BLaER1 treated with 17β-estradiol and CSF1 and Interleukin-3, amounts not matched to agents 10 nM and 100 nM (cell line): ENCODE measurements at regions not wholly inside any gene's neighbourhood (a gene's known extent, or its start where the extent isn't known, plus 50 kb on each side); places are given as distances from the start of the nearest gene placed in this dataset.
"Not testable (repeated sequence)": the region's sequence is repeated elsewhere in the genome, so short reads cannot be mapped to it uniquely, and the experiment has no call there.

ENCODE experiments used
- H3K27ac ChIP-seq, 11 experiments: shearing (Covaris generic); formaldehyde crosslinking; 2 replicates each; pipeline ENCODE4 v1.8.1; 2022
- H3K27me3 ChIP-seq, 11 experiments: shearing (Covaris generic); formaldehyde crosslinking; 2 replicates each; pipeline ENCODE4 v1.8.1; 2022
- H3K36me3 ChIP-seq, 11 experiments: shearing (Covaris generic); formaldehyde crosslinking; 2 replicates each; pipeline ENCODE4 v1.8.1; 2022
- H3K4me1 ChIP-seq, 10 experiments: shearing (Covaris generic); formaldehyde crosslinking; 2 replicates each; pipeline ENCODE4 v1.8.1; 2022
- H3K4me2 ChIP-seq, 11 experiments: shearing (Covaris generic); formaldehyde crosslinking; 2 replicates each; pipeline ENCODE4 v1.8.1; 2022
- H3K4me3 ChIP-seq, 10 experiments: shearing (Covaris generic); formaldehyde crosslinking; 2 replicates each; pipeline ENCODE4 v1.8.1; 2022
- H3K9ac ChIP-seq, 11 experiments: shearing (Covaris generic); formaldehyde crosslinking; 2 replicates each; pipeline ENCODE4 v1.8.1; 2022
- H3K9me3 ChIP-seq, 11 experiments: shearing (Covaris generic); formaldehyde crosslinking; replicated peaks in 1 of 11; 2 replicates each; pipeline ENCODE4 v1.8.1; 2022
- H4K20me1 ChIP-seq, 11 experiments: shearing (Covaris generic); formaldehyde crosslinking; 2 replicates each; pipeline ENCODE4 v1.8.1; 2022
- Cebpa-rat ChIP-seq, 11 experiments: shearing (Covaris generic); IDR thresholded peaks; 2 replicates each; pipeline ENCODE4 v1.8.1; 2022

GRCh38 chr11:96579656-96580055 lies 189.8 kb downstream of the JRKL start:
- no peak for TF ChIP-seq Cebpa-rat (IDR thresholded peaks at IDR 0.05)

GRCh38 chr11:96580476-96581040 lies 190.7 kb downstream of the JRKL start:
- Histone ChIP-seq H3K4me2 (no peak overlapping the region), H3K4me3 (no peak overlapping the region), H3K36me3 (no peaks in the 10 kb centered on the region), H3K27me3 (no peaks in the 10 kb centered on the region), H3K9ac (no peak overlapping the region), H4K20me1 (no peaks in the 10 kb centered on the region), H3K4me1 (no peaks in the 10 kb centered on the region), H3K9me3 (peaks cover 0 to 3% (median 0%) of the 10 kb centered on the region in 11 experiments; a peak in 1 of 22 replicates), H3K27ac (no peak overlapping the region)
- TF ChIP-seq Cebpa-rat (IDR thresholded peaks at IDR 0.05) = no peak

More at GRCh38 chr11:96579656-96580055, 189.8 kb downstream of the JRKL start:
- Histone ChIP-seq H3K4me1 (no peaks in the 10 kb centered on the region), H3K4me2 (no peak overlapping the region), H4K20me1 (no peaks in the 10 kb centered on the region), H3K27ac (no peak overlapping the region), H3K9me3 (peaks cover 0 to 3% (median 0%) of the 10 kb centered on the region in 11 experiments; a peak in 1 of 22 replicates), H3K36me3 (no peaks in the 10 kb centered on the region), H3K9ac (no peak overlapping the region), H3K4me3 (no peak overlapping the region), H3K27me3 (no peaks in the 10 kb centered on the region)

- H3K4me1 ChIP-seq, H3K4me3 ChIP-seq, H3K9ac ChIP-seq: not testable (repeated sequence)
Measured at GRCh38 chr11:96585944-96586880, 196.4 kb downstream of the JRKL start.

GRCh38 chr11:96588793-96589192 lies 199.0 kb downstream of the JRKL start:
- not testable (repeated sequence) for H3K9ac ChIP-seq, H3K27ac ChIP-seq, H3K9me3 ChIP-seq, H3K36me3 ChIP-seq, H3K27me3 ChIP-seq, H4K20me1 ChIP-seq, H3K4me2 ChIP-seq, H3K4me1 ChIP-seq, H3K4me3 ChIP-seq

More at GRCh38 chr11:96585944-96586880, 196.4 kb downstream of the JRKL start:
- H3K27ac ChIP-seq, H3K4me2 ChIP-seq, H3K9me3 ChIP-seq, H3K27me3 ChIP-seq, H3K36me3 ChIP-seq, H4K20me1 ChIP-seq: not testable (repeated sequence)

GRCh38 chr11:96595011-96595410 lies 205.2 kb downstream of the JRKL start:
- no peaks in the 10 kb centered on the region for H3K27me3 ChIP-seq
- no peaks in the 10 kb centered on the region for H4K20me1 ChIP-seq
- TF ChIP-seq Cebpa-rat (IDR thresholded peaks at IDR 0.05) = no peak
- H3K9me3 ChIP-seq = no peaks in the 10 kb centered on the region
- H3K36me3 ChIP-seq = no peaks in the 10 kb centered on the region
- H3K9ac ChIP-seq = no peak overlapping the region
- no peaks in the 10 kb centered on the region for H3K4me1 ChIP-seq
- no peak overlapping the region for H3K4me3 ChIP-seq
- H3K27ac ChIP-seq = no peak overlapping the region
- no peak overlapping the region for H3K4me2 ChIP-seq

GRCh38 chr11:96607864-96608558 lies 218.2 kb downstream of the JRKL start:
- H3K36me3 ChIP-seq = no peaks in the 10 kb centered on the region
- H3K27ac ChIP-seq = no peak overlapping the region
- H3K9me3 ChIP-seq = no peaks in the 10 kb centered on the region; a peak in 2 of 22 replicates
- no peak overlapping the region for H3K9ac ChIP-seq
- no peak overlapping the region for H3K4me3 ChIP-seq
- H3K27me3 ChIP-seq = no peaks in the 10 kb centered on the region
- no peak overlapping the region for H3K4me2 ChIP-seq
- TF ChIP-seq Cebpa-rat (IDR thresholded peaks at IDR 0.05) = no peak
- H3K4me1 ChIP-seq = no peaks in the 10 kb centered on the region
- H4K20me1 ChIP-seq = no peaks in the 10 kb centered on the region

GRCh38 chr11:96614101-96614500 lies 224.3 kb downstream of the JRKL start:
- Histone ChIP-seq H3K4me2 (no peak overlapping the region), H3K36me3 (no peaks in the 10 kb centered on the region), H3K4me3 (no peak overlapping the region), H3K4me1 (peaks cover 0 to 6% (median 0%) of the 10 kb centered on the region in 10 experiments; a peak in 1 of 20 replicates), H3K9me3 (no peaks in the 10 kb centered on the region; a peak in 3 of 22 replicates), H3K9ac (no peak overlapping the region), H4K20me1 (no peaks in the 10 kb centered on the region), H3K27ac (no peak overlapping the region), H3K27me3 (no peaks in the 10 kb centered on the region)
- TF ChIP-seq Cebpa-rat (IDR thresholded peaks at IDR 0.05) = no peak

- no peaks in the 10 kb centered on the region for H3K27me3 ChIP-seq
- no peak overlapping the region for H3K4me3 ChIP-seq
- no peak for TF ChIP-seq Cebpa-rat (IDR thresholded peaks at IDR 0.05)
- no peak overlapping the region for H3K9ac ChIP-seq
- H3K36me3 ChIP-seq = no peaks in the 10 kb centered on the region
- H4K20me1 ChIP-seq = no peaks in the 10 kb centered on the region
- no peaks in the 10 kb centered on the region; a peak in 3 of 22 replicates for H3K9me3 ChIP-seq
- no peak overlapping the region for H3K4me2 ChIP-seq
- no peak overlapping the region for H3K27ac ChIP-seq
- H3K4me1 ChIP-seq = peaks cover 0 to 6% (median 0%) of the 10 kb centered on the region in 10 experiments; a peak in 1 of 20 replicates
Measured at GRCh38 chr11:96614846-96615245, 225.0 kb downstream of the JRKL start.

GRCh38 chr11:96620464-96621044 lies 230.7 kb downstream of the JRKL start:
- H3K27me3 ChIP-seq = no peaks in the 10 kb centered on the region

More at GRCh38 chr11:96620464-96621044, 230.7 kb downstream of the JRKL start:
- no peak overlapping the region for H3K4me2 ChIP-seq
- no peak for TF ChIP-seq Cebpa-rat (IDR thresholded peaks at IDR 0.05)
- H3K9ac ChIP-seq = no peak overlapping the region
- no peaks in the 10 kb centered on the region for H4K20me1 ChIP-seq
- peaks cover 0 to 4% (median 0%) of the 10 kb centered on the region in 11 experiments; a peak in 3 of 22 replicates for H3K9me3 ChIP-seq
- H3K4me3 ChIP-seq = no peak overlapping the region
- H3K4me1 ChIP-seq = no peaks in the 10 kb centered on the region
- no peaks in the 10 kb centered on the region for H3K36me3 ChIP-seq
- H3K27ac ChIP-seq = no peak overlapping the region
